GM18511 (cell line): ENCODE measurements at regions not wholly inside any gene's neighbourhood (a gene's known extent, or its start where the extent isn't known, plus 50 kb on each side); places are given as distances from the start of the nearest gene placed in this dataset.

Source experiments
- ATAC-seq: cut with Tn5 transposase; IDR thresholded peaks from one replicate; pipeline ENCODE4 v1.9.1; 2021; ENCODE audit warnings: mild to moderate bottlenecking, moderate library complexity; ENCODE audit not compliant: unreplicated experiment

DNA sequence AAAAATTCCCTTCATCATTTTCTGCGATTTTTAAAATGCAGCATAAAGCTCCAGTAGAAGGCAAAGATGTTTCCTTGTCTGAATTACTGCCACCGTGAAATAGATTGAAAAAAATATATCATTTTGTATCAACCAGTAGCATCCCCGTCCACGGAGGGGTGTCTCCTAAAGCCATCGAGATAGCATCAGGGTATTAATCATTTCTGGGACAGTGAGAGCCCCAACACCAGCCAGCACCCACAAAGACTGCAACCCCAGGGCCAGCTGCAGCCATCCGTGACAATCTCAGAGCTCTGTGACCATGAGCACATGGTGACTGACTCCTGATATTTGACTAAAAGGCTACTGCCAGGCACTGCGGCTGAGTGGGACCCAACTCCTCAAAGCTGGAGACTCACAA, 64.1 kb upstream of the SIX3 start:
- no peak for ATAC-seq

DNA sequence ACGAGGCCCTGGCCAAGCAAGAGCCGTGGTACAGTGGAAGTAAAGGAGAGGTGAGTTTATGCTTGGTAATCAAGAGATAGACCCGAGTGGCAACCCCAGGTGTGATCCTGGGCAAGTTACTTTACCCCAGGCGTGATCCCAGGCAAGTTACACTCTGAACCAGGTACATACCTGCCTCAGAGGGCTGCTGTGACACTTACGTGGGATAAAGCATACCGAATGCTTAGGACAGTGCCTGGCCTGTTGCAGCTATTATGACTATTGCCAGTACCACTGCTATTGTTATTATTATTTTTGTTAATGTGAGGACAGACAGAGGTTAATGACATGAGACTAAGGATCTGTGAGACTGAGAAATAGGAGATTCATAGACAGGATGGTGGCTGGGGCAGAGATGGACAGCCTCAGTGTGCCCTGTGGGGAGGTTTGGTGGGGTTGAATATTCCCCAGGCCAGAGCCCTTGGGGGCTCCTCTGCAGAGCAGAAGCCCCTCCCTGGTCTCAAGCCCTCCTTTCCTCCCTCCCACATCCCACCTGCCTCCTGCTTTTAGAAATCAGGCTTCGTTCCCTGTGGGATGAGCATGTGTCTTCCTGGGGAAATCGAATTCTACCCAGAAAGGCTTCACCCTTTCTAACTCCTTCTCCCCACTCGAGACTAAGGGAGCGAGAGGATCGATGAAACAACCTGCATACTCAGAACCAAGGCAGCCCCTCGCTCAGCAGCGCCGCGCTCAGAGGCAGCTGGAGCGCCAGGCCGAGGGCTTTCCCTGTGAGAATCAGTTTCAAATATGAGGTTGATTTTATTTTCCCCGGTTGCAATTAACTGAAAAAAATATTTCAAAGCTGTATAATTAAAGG, 62.0 kb upstream of the SIX3 start:
- no peak for ATAC-seq

DNA sequence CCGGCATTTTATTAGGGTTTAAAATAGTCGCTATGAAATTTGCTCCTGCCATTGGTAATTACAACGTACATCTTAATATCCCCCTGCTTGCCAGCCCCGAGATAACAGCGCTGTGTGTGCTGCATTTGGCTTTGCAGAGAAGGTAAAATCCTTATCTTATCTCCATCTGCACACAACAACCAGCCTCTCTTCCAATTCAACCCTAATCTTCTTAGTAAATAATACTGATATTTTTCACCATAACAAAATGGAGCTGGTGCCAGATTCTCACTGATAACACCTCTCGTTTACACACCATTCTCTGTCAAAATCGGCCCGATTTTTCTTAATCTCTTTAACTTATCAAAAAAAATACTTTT, 61.4 kb upstream of the SIX3 start:
- no peak for ATAC-seq

DNA sequence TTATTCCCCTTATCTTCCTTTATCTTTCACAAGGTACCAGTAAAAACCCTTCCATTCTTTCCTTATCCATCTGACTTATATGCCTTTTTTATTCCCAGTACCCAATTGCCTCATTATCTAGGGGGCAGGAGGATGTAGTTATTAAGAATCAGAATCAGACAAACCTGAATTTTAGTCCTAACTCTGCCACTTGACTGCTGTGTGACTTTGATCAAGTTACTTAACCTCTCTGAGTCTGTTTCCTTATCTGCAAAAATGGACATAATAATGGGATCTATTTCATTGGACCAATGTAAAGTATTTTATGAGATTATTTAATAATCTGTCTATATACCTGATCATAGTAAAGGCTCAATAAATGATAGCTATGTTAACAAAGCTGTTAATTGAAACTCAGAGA, 59.6 kb upstream of the SIX3 start:
- no peak for ATAC-seq

DNA sequence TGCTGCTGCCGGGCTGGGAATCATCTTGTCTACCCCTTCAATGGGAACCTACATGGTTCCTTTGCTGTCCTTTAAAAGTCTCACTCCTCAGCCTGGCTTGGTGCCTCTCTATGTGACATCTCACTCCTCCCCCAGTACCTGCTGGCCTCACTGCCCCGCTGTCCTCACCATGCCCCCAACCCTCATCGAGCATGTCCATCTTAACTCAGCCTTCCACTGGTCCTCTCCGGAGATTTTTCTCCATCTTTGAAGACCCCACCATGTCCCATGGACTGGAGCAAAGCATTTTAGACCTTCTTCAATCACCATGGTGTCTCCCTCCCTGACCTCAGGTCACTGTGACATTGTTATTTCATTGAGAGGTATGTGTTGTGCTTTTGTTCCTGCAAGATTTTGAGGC, 58.1 kb upstream of the SIX3 start:
- ATAC-seq: no peak

DNA sequence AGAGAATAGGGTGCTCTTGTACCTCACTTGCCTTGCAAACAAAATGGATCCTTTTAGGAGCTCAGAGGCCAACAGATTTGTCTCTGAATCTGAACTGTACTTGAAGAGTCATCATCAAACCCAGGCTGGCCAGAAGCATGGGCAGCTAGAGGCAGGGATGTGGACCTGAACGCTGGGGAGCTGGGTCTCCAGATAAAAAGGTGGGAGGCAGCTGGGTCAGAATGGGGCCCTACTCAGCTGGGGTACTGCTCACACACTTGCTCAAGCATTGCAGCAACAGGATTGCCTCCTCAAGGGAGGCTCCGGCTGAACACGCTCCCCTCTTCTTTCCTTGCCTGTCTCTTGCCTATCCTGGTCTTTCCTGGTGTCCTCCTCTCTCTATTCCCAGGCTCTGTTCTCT, 57.3 kb upstream of the SIX3 start:
- ATAC-seq: no peak

DNA sequence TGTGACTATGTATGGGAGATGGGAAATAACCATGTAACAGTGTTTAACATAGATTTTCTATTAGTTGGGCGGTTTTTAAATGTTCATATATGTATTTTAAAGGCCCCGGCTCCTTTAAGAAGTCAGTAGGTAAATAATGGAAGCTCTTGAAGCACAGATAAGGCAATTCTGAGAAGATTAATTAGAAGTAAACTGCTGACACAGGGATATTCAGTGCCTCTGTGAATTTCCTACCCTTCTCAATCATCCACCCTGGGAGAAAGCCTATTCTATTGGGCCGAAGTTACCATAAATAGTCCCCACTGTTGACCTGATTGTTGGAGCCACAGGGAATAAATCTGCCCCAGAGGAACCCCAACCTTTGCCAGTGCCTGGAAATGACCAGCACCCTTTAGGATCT, 56.8 kb upstream of the SIX3 start:
- ATAC-seq: no peak

DNA sequence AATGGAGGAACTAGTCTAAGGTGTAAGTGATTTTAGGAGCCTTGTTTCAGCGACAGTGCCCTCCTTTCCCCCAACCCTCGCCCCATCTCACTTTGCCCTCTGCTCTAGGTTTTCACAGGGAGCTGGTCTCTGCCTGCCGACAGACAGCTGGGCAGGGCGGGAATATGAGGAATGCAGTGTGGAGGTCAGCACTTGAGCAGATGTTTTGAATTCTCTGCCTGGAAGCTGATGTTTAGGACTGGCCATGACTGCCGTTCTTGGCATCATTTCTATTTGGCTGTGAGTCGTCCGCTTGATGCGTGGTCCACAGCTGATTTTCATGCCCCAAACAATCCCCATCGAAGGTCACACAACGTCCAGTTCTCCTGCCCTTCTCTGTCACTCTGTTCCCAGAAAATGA, 55.1 kb upstream of the SIX3 start:
- no peak for ATAC-seq

DNA sequence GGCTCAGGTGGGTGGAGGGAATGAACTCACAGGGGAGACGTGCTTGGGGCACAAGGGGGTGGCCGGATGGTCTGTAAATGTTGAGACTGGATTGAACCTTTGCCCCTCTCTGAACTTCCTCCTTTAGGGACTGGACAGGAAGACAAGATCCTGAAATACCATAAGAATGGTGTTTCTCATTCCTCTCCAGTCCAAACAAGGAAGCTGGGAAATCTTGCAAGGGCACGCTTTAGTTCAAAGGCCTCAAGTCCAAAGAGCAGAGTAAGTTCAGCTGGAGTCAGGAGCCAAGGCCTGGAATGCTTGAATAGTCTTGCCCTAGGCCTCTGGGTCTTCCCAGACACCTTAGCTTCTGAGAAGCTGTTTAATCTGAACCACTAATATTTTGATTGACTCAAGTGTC, 52.4 kb upstream of the SIX3 start:
- no peak for ATAC-seq
